ENCODE measurements at regions not wholly inside any gene's neighbourhood (a gene's known extent, or its start where the extent isn't known, plus 50 kb on each side); places are given as distances from the start of the nearest gene placed in this dataset.
"Not testable (repeated sequence)": the region's sequence is repeated elsewhere in the genome, so short reads cannot be mapped to it uniquely, and the experiment has no call there.

DNA sequence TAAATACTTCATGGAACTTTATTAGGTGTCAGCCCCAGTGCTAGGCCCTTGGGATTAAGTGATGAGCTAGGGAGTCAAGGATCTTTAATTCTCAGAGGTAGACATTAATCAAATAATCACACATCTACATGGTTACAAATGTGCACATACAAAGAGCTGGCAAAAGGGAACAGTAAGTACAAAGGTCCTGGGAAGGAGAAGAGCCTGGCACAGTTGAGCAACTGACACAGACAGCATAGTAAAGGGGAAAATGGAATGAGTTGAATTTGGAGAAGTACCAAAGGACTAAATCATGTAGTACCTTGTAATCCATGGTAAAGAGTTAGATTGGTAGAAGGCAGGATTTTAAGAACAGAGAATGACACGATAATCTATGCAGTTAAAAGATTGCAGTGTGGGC is 116.3 kb downstream of the APIP start:
- H3K4me3 Mint-ChIP-seq = no peak overlapping the region
- Histone ChIP-seq H3K9me3 (ENCODE audit: control insufficient read depth, low read length) (peaks cover 22% of the 10 kb centered on the region), H3K36me3 (ENCODE audit: control insufficient read depth, insufficient read depth, low read length) (peaks cover 6% of the 10 kb centered on the region), H3K4me1 (ENCODE audit: control insufficient read depth, insufficient read depth, low read length) (no peaks in the 10 kb centered on the region), H3K9ac (ENCODE audit: extremely low read depth, low read length, poor library complexity, severe bottlenecking) (no peak overlapping the region), H3K4me3 (ENCODE audit: low read length) (no peak overlapping the region), H3K27me3 (ENCODE audit: control insufficient read depth, insufficient read depth, low read length, poor library complexity, severe bottlenecking) (no peaks in the 10 kb centered on the region), H3K27ac (ENCODE audit: low read depth, low read length) (no peak overlapping the region)
- no peak for DNase-seq
- no peak overlapping the region for H3K27ac Mint-ChIP-seq
- no peaks in the 10 kb centered on the region for H3K27me3 Mint-ChIP-seq (ENCODE audit: insufficient read depth)
- TF ChIP-seq, protein P1, sequence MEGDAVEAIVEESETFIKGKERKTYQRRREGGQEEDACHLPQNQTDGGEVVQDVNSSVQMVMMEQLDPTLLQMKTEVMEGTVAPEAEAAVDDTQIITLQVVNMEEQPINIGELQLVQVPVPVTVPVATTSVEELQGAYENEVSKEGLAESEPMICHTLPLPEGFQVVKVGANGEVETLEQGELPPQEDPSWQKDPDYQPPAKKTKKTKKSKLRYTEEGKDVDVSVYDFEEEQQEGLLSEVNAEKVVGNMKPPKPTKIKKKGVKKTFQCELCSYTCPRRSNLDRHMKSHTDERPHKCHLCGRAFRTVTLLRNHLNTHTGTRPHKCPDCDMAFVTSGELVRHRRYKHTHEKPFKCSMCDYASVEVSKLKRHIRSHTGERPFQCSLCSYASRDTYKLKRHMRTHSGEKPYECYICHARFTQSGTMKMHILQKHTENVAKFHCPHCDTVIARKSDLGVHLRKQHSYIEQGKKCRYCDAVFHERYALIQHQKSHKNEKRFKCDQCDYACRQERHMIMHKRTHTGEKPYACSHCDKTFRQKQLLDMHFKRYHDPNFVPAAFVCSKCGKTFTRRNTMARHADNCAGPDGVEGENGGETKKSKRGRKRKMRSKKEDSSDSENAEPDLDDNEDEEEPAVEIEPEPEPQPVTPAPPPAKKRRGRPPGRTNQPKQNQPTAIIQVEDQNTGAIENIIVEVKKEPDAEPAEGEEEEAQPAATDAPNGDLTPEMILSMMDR (conservative IDR thresholded peaks at IDR 0.05) = no peak
- 94 to 100% methylated on average over 1 of the region's 1 CpG for WGBS, 2 experiments (ENCODE audit: insufficient coverage in 1 of 2, insufficient read length in 1 of 2)
- H3K4me1 Mint-ChIP-seq = peaks cover 2% of the 10 kb centered on the region
- peaks cover 36% of the 10 kb centered on the region for H3K36me3 Mint-ChIP-seq (ENCODE audit: low read depth)
- H3K9me3 Mint-ChIP-seq = peaks cover 29% of the 10 kb centered on the region

DNA sequence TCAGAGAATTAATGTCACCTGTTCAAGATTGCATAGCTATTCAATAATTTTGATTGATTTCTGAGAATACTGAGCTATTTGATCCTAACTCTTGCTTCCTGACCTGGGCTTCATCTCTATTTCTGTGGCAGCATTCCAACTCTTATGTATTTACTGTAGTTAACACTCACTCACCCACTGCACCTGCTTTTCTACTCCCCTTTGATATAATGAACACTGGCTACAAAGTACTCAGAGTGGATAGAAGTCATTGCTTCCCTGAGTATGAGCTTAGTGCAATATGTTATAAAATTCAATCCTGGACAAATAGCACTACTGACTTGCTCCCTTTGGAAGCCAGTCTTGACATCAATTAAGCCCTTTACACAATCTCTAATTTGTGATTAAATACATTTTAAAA is 117.2 kb downstream of the APIP start:
- no peak overlapping the region for H3K27ac ChIP-seq (ENCODE audit: low read depth, low read length)
- TF ChIP-seq, protein P1 (conservative IDR thresholded peaks at IDR 0.05) = no peak
- no peak for DNase-seq
- H3K27me3 ChIP-seq (ENCODE audit: control insufficient read depth, insufficient read depth, low read length, poor library complexity, severe bottlenecking) = no peaks in the 10 kb centered on the region
- Mint-ChIP-seq H3K4me1 (peaks cover 2% of the 10 kb centered on the region), H3K9me3 (peaks cover 29% of the 10 kb centered on the region), H3K27ac (no peak overlapping the region), H3K27me3 (ENCODE audit: insufficient read depth) (no peaks in the 10 kb centered on the region), H3K36me3 (ENCODE audit: low read depth) (peaks cover 36% of the 10 kb centered on the region), H3K4me3 (no peak overlapping the region)
- peaks cover 27% of the 10 kb centered on the region for H3K9me3 ChIP-seq (ENCODE audit: control insufficient read depth, low read length)
- no peak overlapping the region for H3K4me3 ChIP-seq (ENCODE audit: low read length)
- H3K36me3 ChIP-seq (ENCODE audit: control insufficient read depth, insufficient read depth, low read length) = peaks cover 6% of the 10 kb centered on the region
- no peak overlapping the region for H3K9ac ChIP-seq (ENCODE audit: extremely low read depth, low read length, poor library complexity, severe bottlenecking)
- no peaks in the 10 kb centered on the region for H3K4me1 ChIP-seq (ENCODE audit: control insufficient read depth, insufficient read depth, low read length)

DNA sequence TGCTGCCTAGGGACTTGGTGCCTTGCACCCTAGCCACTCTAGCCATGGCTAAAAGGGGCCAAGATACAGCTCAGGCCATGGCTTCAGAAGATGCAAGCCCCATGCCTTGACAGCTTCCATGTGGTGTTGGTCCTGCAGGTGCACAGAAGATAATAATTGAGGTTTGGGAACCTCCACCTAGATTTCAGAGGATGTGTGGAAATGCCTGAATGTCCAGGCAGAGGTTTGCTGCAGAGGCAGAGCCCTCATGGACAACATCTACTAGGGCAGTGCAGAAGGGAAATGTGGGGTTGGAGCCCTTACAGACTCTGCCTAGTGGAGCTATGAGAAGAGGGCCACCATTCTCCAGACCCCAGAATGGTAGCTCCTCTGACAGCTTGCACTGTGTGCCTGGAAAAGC is 118.7 kb downstream of the APIP start:
- not testable (repeated sequence) for H3K4me1 Mint-ChIP-seq
- H3K36me3 Mint-ChIP-seq (ENCODE audit: low read depth) = peaks cover 40% of the 10 kb centered on the region

DNA sequence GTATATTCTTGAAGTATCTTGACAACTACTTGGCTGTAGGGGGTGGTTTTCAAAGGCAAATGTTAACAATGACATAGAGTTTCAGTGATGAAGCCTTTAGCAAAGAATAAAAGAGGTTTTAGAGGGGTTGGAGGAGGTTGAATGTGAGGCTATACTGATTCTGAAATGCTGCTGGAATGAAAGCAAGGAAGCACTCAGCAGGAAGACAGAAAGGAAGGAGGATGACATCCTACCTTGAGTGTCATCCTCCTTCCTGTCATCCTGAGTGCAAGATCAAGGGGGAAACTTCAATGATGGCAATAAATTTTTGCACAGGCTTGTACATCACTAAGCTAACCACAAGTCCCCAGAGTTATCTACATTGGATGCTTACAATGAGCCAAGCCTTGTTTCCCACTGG is 120.5 kb downstream of the APIP start:
- H3K4me1 ChIP-seq (ENCODE audit: control insufficient read depth, insufficient read depth, low read length) = no peaks in the 10 kb centered on the region
- H3K4me3 Mint-ChIP-seq = no peak overlapping the region
- no peak overlapping the region for H3K9ac ChIP-seq (ENCODE audit: extremely low read depth, low read length, poor library complexity, severe bottlenecking)
- H3K9me3 ChIP-seq (ENCODE audit: control insufficient read depth, low read length) = peaks cover 34% of the 10 kb centered on the region
- H3K36me3 ChIP-seq (ENCODE audit: control insufficient read depth, insufficient read depth, low read length) = peaks cover 6% of the 10 kb centered on the region
- TF ChIP-seq, protein P1 (conservative IDR thresholded peaks at IDR 0.05) = no peak
- no peak overlapping the region for H3K27ac Mint-ChIP-seq
- no peaks in the 10 kb centered on the region for H3K27me3 Mint-ChIP-seq (ENCODE audit: insufficient read depth)
- H3K9me3 Mint-ChIP-seq = peaks cover 33% of the 10 kb centered on the region
- no peak overlapping the region for H3K27ac ChIP-seq (ENCODE audit: low read depth, low read length)
- DNase-seq = no peak
- peaks cover 18% of the 10 kb centered on the region for H3K4me1 Mint-ChIP-seq
- H3K36me3 Mint-ChIP-seq (ENCODE audit: low read depth) = peaks cover 46% of the 10 kb centered on the region
- no peak overlapping the region for H3K4me3 ChIP-seq (ENCODE audit: low read length)
- no peaks in the 10 kb centered on the region for H3K27me3 ChIP-seq (ENCODE audit: control insufficient read depth, insufficient read depth, low read length, poor library complexity, severe bottlenecking)

More for the DNA sequence above, 118.7 kb downstream of the APIP start:
- H3K27me3 ChIP-seq (ENCODE audit: control insufficient read depth, insufficient read depth, low read length, poor library complexity, severe bottlenecking); H3K4me1 ChIP-seq (ENCODE audit: control insufficient read depth, insufficient read depth, low read length); H3K4me3 ChIP-seq (ENCODE audit: low read length); H3K27me3 Mint-ChIP-seq (ENCODE audit: insufficient read depth); DNase-seq; H3K27ac ChIP-seq (ENCODE audit: low read depth, low read length); H3K9ac ChIP-seq (ENCODE audit: extremely low read depth, low read length, poor library complexity, severe bottlenecking); H3K4me3 Mint-ChIP-seq; H3K27ac Mint-ChIP-seq; H3K36me3 ChIP-seq (ENCODE audit: control insufficient read depth, insufficient read depth, low read length): not testable (repeated sequence)
- peaks cover 29% of the 10 kb centered on the region for H3K9me3 Mint-ChIP-seq
- H3K9me3 ChIP-seq (ENCODE audit: control insufficient read depth, low read length) = peaks cover 27% of the 10 kb centered on the region
